ENCODE measurements at regions not wholly inside any gene's neighbourhood (a gene's known extent, or its start where the extent isn't known, plus 50 kb on each side); places are given as distances from the start of the nearest gene placed in this dataset.
"Not testable (repeated sequence)": the region's sequence is repeated elsewhere in the genome, so short reads cannot be mapped to it uniquely, and the experiment has no call there.

DNA sequence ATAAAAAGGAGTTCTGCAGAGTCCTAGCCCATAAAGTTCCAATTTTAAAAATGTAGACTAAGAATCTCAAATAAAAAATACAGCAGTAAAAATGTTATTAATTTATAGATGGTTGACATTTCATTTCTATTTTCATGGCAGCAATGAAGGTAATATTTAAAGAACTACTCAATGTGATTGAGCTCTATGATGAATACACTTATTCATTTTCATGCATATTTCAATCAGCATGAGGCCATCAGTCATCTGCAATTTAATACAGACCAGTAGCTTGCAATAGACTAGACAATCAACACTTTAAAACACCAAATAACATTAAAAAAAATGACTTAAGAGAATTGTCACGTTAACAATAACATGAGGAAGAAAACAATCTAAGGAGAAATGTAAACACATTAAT lies 1295.8 kb upstream of the ALCAM start:
- H3K27me3 Mint-ChIP-seq (ENCODE audit: insufficient read depth, unreplicated experiment), result no peaks in the 10 kb centered on the region
- H3K4me3 Mint-ChIP-seq (ENCODE audit: unreplicated experiment), result no peak overlapping the region
- DNase-seq (ENCODE audit: unreplicated experiment), result no peak
- H3K36me3 Mint-ChIP-seq (ENCODE audit: insufficient read depth, unreplicated experiment), result no peaks in the 10 kb centered on the region
- H3K4me1 Mint-ChIP-seq (ENCODE audit: insufficient read depth, unreplicated experiment), result peaks cover 24% of the 10 kb centered on the region
- POLR2A ChIA-PET, result no interaction called here
- CTCF ChIA-PET, result no interaction called here
- TF ChIP-seq, protein P1, sequence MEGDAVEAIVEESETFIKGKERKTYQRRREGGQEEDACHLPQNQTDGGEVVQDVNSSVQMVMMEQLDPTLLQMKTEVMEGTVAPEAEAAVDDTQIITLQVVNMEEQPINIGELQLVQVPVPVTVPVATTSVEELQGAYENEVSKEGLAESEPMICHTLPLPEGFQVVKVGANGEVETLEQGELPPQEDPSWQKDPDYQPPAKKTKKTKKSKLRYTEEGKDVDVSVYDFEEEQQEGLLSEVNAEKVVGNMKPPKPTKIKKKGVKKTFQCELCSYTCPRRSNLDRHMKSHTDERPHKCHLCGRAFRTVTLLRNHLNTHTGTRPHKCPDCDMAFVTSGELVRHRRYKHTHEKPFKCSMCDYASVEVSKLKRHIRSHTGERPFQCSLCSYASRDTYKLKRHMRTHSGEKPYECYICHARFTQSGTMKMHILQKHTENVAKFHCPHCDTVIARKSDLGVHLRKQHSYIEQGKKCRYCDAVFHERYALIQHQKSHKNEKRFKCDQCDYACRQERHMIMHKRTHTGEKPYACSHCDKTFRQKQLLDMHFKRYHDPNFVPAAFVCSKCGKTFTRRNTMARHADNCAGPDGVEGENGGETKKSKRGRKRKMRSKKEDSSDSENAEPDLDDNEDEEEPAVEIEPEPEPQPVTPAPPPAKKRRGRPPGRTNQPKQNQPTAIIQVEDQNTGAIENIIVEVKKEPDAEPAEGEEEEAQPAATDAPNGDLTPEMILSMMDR (IDR thresholded peaks at IDR 0.05; ENCODE audit: unreplicated experiment), result no peak
- no TSS peak for BruUV-seq (replicated peaks)
- H3K27ac Mint-ChIP-seq (ENCODE audit: low read depth, unreplicated experiment), result no peak overlapping the region
- intact Hi-C loops (cut with micrococcal nuclease), result no loop called here
- H3K9me3 Mint-ChIP-seq (ENCODE audit: unreplicated experiment), result no peaks in the 10 kb centered on the region

DNA sequence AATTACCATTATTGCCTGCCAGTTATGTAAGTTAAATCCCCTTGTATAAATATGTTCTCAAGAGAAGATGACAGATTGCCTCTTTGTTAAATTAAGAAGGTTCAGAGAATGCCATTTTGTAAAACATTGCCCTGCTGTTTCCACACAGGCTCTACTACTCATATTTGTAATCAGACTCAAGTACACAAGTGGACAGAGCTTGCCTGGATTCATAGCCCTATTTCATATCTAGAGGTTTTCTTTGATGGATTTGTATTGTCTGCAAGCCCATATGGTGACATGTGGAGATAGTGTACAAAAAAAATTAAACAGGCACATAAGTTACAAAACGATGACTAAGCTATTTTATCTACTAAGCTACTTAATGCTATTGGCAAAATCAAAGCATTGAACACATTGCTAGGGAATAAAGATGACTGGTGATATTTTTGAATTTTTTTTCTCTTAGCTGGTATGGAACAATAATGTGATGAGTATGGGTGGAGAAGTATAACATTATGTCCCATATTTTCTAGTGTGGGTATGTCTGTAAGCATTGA lies 1286.6 kb upstream of the ALCAM start:
- POLR2A ChIA-PET, result interaction anchor here (0.6 to 1.2 kb wide), 2 partner anchors 17 to 1435 kb away, joined by 3 to 4 read pairs; no protein-coding TSS in a partner anchor
- no peaks in the 10 kb centered on the region for H3K9me3 Mint-ChIP-seq (ENCODE audit: unreplicated experiment)
- H3K27ac Mint-ChIP-seq (ENCODE audit: low read depth, unreplicated experiment), result no peak overlapping the region
- intact Hi-C loops (cut with micrococcal nuclease), result no loop called here
- BruUV-seq (replicated peaks), result no TSS peak
- CTCF ChIA-PET, result no interaction called here
- H3K36me3 Mint-ChIP-seq (ENCODE audit: insufficient read depth, unreplicated experiment), result no peaks in the 10 kb centered on the region
- DNase-seq (ENCODE audit: unreplicated experiment), result no peak
- H3K4me3 Mint-ChIP-seq (ENCODE audit: unreplicated experiment), result no peak overlapping the region
- no peaks in the 10 kb centered on the region for H3K4me1 Mint-ChIP-seq (ENCODE audit: insufficient read depth, unreplicated experiment)
- TF ChIP-seq, protein P1 (IDR thresholded peaks at IDR 0.05; ENCODE audit: unreplicated experiment), result no peak
- H3K27me3 Mint-ChIP-seq (ENCODE audit: insufficient read depth, unreplicated experiment), result no peaks in the 10 kb centered on the region

DNA sequence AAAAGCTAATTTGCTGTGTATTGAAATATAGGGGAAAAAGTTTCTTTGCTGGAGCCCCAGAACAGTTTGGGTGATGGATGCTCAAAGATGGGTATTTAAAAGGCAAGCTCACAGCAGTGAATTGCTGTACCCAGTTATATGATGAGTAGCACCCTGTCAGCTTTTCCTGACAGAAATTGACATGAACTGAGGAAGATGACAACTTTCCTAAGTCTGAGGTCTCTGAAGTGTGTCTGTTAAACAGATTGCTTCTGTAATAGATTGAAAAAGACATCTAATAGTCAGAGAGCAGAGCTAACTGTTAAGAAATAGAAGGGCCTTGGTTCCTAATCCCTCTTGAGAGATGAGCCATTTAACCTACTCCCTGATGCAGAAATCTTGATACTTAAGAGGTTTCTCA lies 1278.0 kb upstream of the ALCAM start:
- Mint-ChIP-seq H3K4me1 (ENCODE audit: insufficient read depth, unreplicated experiment) (no peaks in the 10 kb centered on the region), H3K9me3 (ENCODE audit: unreplicated experiment) (peaks cover 9% of the 10 kb centered on the region), H3K27ac (ENCODE audit: low read depth, unreplicated experiment) (no peak overlapping the region), H3K36me3 (ENCODE audit: insufficient read depth, unreplicated experiment) (no peaks in the 10 kb centered on the region), H3K27me3 (ENCODE audit: insufficient read depth, unreplicated experiment) (no peaks in the 10 kb centered on the region), H3K4me3 (ENCODE audit: unreplicated experiment) (no peak overlapping the region)
- no peak for DNase-seq (ENCODE audit: unreplicated experiment)
- CTCF ChIA-PET, result interaction anchor here (0.6 to 2.1 kb wide), 4 partner anchors 13 to 1853 kb away, joined by 3 to 11 read pairs (median 4); no protein-coding TSS in a partner anchor
- TF ChIP-seq, protein P1 (IDR thresholded peaks at IDR 0.05; ENCODE audit: unreplicated experiment), result no peak
- intact Hi-C loops (cut with micrococcal nuclease), result no loop called here
- POLR2A ChIA-PET, result no interaction called here
- BruUV-seq (replicated peaks), result no TSS peak

DNA sequence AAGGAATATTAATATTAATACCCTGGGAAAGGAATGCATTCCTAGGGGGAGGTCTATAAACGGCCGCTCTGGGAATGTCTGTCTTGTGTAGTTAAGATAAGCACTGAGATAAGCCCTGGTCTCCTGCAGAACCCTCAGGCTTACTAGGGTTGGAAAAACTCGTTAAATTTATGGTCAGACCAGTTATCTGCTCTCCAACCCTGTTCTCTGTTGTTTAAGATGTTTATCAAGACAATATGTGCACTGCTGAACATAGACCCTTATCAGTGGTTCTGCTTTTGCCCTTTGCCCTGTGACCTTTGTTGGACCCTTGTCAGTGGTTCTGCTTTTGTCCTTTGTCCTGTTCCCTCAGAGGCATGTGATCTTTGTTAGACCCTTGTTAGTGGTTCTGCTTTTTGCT lies 1276.7 kb upstream of the ALCAM start:
- POLR2A ChIA-PET; H3K4me1 Mint-ChIP-seq (ENCODE audit: insufficient read depth, unreplicated experiment); BruUV-seq (replicated peaks); H3K27ac Mint-ChIP-seq (ENCODE audit: low read depth, unreplicated experiment); H3K27me3 Mint-ChIP-seq (ENCODE audit: insufficient read depth, unreplicated experiment); H3K36me3 Mint-ChIP-seq (ENCODE audit: insufficient read depth, unreplicated experiment); H3K4me3 Mint-ChIP-seq (ENCODE audit: unreplicated experiment); DNase-seq (ENCODE audit: unreplicated experiment); intact Hi-C loops (cut with micrococcal nuclease); H3K9me3 Mint-ChIP-seq (ENCODE audit: unreplicated experiment): not testable (repeated sequence)
- CTCF ChIA-PET, result interaction anchor here (0.7 kb wide), 1 partner anchor 368 kb away, joined by 3 read pairs; no protein-coding TSS in a partner anchor

DNA sequence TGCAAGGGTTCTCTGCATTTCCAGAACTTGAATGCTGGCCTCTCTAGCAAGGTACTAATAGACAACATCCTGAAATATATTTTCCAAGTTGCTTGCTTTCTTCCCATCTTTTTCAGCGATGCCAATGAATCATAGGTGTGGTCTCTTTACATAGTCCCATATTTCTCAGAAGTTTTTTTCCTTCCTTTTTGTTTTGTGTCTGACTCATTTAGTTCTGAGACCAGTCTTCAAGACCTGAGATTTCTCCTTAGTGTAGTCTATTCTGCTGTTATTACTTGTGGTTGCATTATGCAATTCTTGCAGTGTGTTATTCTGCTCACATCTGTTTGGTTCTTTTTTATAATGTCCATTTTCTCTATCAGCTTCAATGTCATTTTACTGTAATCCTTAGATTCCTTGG lies 1265.0 kb upstream of the ALCAM start:
- H3K4me3 Mint-ChIP-seq (ENCODE audit: unreplicated experiment), result no peak overlapping the region
- ChIA-PET POLR2A (no interaction called here), CTCF (interaction anchor here (0.7 to 3.9 kb wide), 21 partner anchors 8 to 1267 kb away, joined by 3 to 58 read pairs (median 3); no protein-coding TSS in a partner anchor)
- no peak overlapping the region for H3K27ac Mint-ChIP-seq (ENCODE audit: low read depth, unreplicated experiment)
- peaks cover 13% of the 10 kb centered on the region for H3K4me1 Mint-ChIP-seq (ENCODE audit: insufficient read depth, unreplicated experiment)
- BruUV-seq (replicated peaks), result no TSS peak
- no peaks in the 10 kb centered on the region for H3K36me3 Mint-ChIP-seq (ENCODE audit: insufficient read depth, unreplicated experiment)
- intact Hi-C loops (cut with micrococcal nuclease), result loop anchor here (1.0 to 10.0 kb wide), 2 partner anchors 107 to 1268 kb away; no protein-coding TSS in a partner anchor
- no peaks in the 10 kb centered on the region for H3K27me3 Mint-ChIP-seq (ENCODE audit: insufficient read depth, unreplicated experiment)
- H3K9me3 Mint-ChIP-seq (ENCODE audit: unreplicated experiment), result no peaks in the 10 kb centered on the region
- TF ChIP-seq, protein P1 (IDR thresholded peaks at IDR 0.05; ENCODE audit: unreplicated experiment), result no peak
- no peak for DNase-seq (ENCODE audit: unreplicated experiment)
